ENCODE measurements at regions not wholly inside any gene's neighbourhood (a gene's known extent, or its start where the extent isn't known, plus 50 kb on each side); places are given as distances from the start of the nearest gene placed in this dataset.
"Not testable (repeated sequence)": the region's sequence is repeated elsewhere in the genome, so short reads cannot be mapped to it uniquely, and the experiment has no call there.

- no peak for DNase-seq
These were observed 776.2 kb downstream of the RNF144A start for GRCh38 chr2:7693246-7694075.

- DNase-seq = no peak
These were observed 777.1 kb downstream of the RNF144A start for GRCh38 chr2:7694076-7694985.

GRCh38 chr2:7696556-7696955 lies 779.3 kb downstream of the RNF144A start:
- DNase-seq = not testable (repeated sequence)

GRCh38 chr2:7697052-7697451 lies 779.8 kb downstream of the RNF144A start:
- DNase-seq = no peak

GRCh38 chr2:7701791-7702190 lies 784.6 kb downstream of the RNF144A start:
- DNase-seq = no peak

- DNase-seq = no peak
These were observed 785.8 kb downstream of the RNF144A start for GRCh38 chr2:7703048-7703447.

GRCh38 chr2:7703543-7704144 lies 786.4 kb downstream of the RNF144A start:
- DNase-seq = no peak

- DNase-seq = no peak
These were observed 787.2 kb downstream of the RNF144A start for GRCh38 chr2:7704296-7704865.

- no peak for DNase-seq
These were observed 789.6 kb downstream of the RNF144A start for GRCh38 chr2:7706791-7707190.

GRCh38 chr2:7707723-7708122 lies 790.5 kb downstream of the RNF144A start:
- DNase-seq = no peak

- DNase-seq = no peak
These were observed 792.7 kb downstream of the RNF144A start for GRCh38 chr2:7709907-7710306.

GRCh38 chr2:7711167-7711566 lies 794.0 kb downstream of the RNF144A start:
- DNase-seq = no peak

GRCh38 chr2:7719876-7720275 lies 802.7 kb downstream of the RNF144A start:
- DNase-seq = no peak

- no peak for DNase-seq
These were observed 804.3 kb downstream of the RNF144A start for GRCh38 chr2:7721413-7721995.

- no peak for DNase-seq
These were observed 805.1 kb downstream of the RNF144A start for GRCh38 chr2:7722212-7722910.

- DNase-seq = no peak
These were observed 807.1 kb downstream of the RNF144A start for GRCh38 chr2:7724336-7724735.

- DNase-seq = no peak
These were observed 808.1 kb downstream of the RNF144A start for GRCh38 chr2:7725171-7725849.

GRCh38 chr2:7725850-7726242 lies 808.6 kb downstream of the RNF144A start:
- no peak for DNase-seq

- no peak for DNase-seq
These were observed 809.8 kb downstream of the RNF144A start for GRCh38 chr2:7726989-7727388.

GRCh38 chr2:7728388-7728787 lies 811.2 kb downstream of the RNF144A start:
- no peak for DNase-seq

- no peak for DNase-seq
These were observed 813.2 kb downstream of the RNF144A start for GRCh38 chr2:7730449-7730848.
